ENCODE measurements at regions not wholly inside any gene's neighbourhood (a gene's known extent, or its start where the extent isn't known, plus 50 kb on each side); places are given as distances from the start of the nearest gene placed in this dataset.

DNA sequence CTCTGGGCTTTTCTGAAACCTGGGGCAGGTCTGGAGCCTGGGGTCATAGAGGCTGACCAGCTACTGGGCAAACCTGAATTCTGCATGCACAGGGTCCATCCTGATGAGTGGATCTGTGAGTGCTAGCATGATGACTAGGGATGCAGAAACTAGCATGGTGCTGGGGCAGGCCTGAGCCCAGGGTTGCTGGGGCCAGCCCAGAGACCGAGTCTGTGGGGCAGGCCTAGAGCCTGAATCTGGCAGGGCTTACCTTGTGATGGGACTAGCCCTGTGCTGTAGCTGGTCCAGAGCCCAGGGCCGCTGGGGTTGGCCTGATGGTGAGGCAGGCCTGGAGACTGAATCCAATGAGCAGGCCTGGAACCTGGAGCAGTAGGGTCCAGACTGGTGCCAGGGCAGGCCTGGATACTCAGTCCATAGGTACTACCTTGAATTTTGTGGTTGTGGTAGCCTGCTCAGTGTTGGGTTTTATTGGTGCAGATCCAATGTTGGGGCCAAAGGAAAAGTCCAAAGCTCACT lies 313.5 kb downstream of the TLR4 start:
- no peak overlapping the region for H3K27ac Mint-ChIP-seq
- H2AFZ ChIP-seq (replicated peaks): no peak overlapping the region
- no peak overlapping the region for H3K4me2 ChIP-seq
- no peaks in the 10 kb centered on the region for H3K36me3 Mint-ChIP-seq
- H3F3A ChIP-seq (ENCODE audit: low read depth): no peaks in the 10 kb centered on the region
- no peak for DNase-seq (ENCODE audit: low spot score)
- H3K9me3 ChIP-seq (ENCODE audit: low read depth): no peaks in the 10 kb centered on the region
- H3K27ac ChIP-seq: no peak overlapping the region
- no peaks in the 10 kb centered on the region for H3K36me3 ChIP-seq
- H3K4me3 Mint-ChIP-seq: no peak overlapping the region
- no peaks in the 10 kb centered on the region for H3K4me1 ChIP-seq
- H3K4me3 ChIP-seq: no peak overlapping the region
- no peaks in the 10 kb centered on the region for H3K4me1 Mint-ChIP-seq
- TF ChIP-seq EZH2 (IDR thresholded peaks at IDR 0.05) (no peak), EZH2phosphoT487 (IDR thresholded peaks at IDR 0.05) (no peak)
- TF ChIP-seq, protein P1, sequence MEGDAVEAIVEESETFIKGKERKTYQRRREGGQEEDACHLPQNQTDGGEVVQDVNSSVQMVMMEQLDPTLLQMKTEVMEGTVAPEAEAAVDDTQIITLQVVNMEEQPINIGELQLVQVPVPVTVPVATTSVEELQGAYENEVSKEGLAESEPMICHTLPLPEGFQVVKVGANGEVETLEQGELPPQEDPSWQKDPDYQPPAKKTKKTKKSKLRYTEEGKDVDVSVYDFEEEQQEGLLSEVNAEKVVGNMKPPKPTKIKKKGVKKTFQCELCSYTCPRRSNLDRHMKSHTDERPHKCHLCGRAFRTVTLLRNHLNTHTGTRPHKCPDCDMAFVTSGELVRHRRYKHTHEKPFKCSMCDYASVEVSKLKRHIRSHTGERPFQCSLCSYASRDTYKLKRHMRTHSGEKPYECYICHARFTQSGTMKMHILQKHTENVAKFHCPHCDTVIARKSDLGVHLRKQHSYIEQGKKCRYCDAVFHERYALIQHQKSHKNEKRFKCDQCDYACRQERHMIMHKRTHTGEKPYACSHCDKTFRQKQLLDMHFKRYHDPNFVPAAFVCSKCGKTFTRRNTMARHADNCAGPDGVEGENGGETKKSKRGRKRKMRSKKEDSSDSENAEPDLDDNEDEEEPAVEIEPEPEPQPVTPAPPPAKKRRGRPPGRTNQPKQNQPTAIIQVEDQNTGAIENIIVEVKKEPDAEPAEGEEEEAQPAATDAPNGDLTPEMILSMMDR (IDR thresholded peaks at IDR 0.05): no peak
- no peaks in the 10 kb centered on the region for H3K27me3 Mint-ChIP-seq (ENCODE audit: insufficient read depth, low read depth)
- peaks cover 2% of the 10 kb centered on the region for H3K9me3 Mint-ChIP-seq
- no peaks in the 10 kb centered on the region for H4K20me1 ChIP-seq (ENCODE audit: low read depth)
- H3K9ac ChIP-seq: no peak overlapping the region
- no peaks in the 10 kb centered on the region for H3K79me2 ChIP-seq (ENCODE audit: low read depth)
- no peaks in the 10 kb centered on the region for H3K27me3 ChIP-seq

DNA sequence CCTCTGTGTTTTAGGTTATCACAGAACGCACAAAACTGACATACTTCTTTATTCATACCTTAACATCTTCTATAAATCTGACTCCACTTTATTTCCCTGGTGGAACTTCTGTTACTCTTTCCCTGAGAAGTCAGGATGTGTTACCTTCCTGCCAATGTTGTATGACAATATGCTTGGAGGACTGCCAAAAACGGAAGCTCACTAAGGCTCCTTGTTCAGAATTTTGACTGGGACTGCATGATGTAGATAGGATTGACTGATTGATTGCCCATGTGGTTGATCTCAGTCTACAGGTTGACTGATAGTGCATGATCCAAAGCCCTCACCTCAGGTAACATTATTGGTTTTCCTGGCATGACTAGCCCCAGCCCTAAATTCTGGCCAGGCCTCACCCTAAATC lies 319.4 kb downstream of the TLR4 start:
- Histone ChIP-seq H3K4me2 (no peak overlapping the region), H3K4me1 (no peaks in the 10 kb centered on the region), H3K9ac (no peak overlapping the region), H3K9me3 (ENCODE audit: low read depth) (no peaks in the 10 kb centered on the region), H3K79me2 (ENCODE audit: low read depth) (no peaks in the 10 kb centered on the region), H3K27ac (no peak overlapping the region), H2AFZ (replicated peaks) (no peak overlapping the region), H3K27me3 (no peaks in the 10 kb centered on the region), H3K36me3 (no peaks in the 10 kb centered on the region), H3F3A (ENCODE audit: low read depth) (no peaks in the 10 kb centered on the region), H4K20me1 (ENCODE audit: low read depth) (no peaks in the 10 kb centered on the region), H3K4me3 (no peak overlapping the region)
- Mint-ChIP-seq H3K36me3 (no peaks in the 10 kb centered on the region), H3K9me3 (no peaks in the 10 kb centered on the region), H3K4me1 (no peaks in the 10 kb centered on the region), H3K4me3 (no peak overlapping the region), H3K27me3 (ENCODE audit: insufficient read depth, low read depth) (no peaks in the 10 kb centered on the region), H3K27ac (no peak overlapping the region)
- no peak for DNase-seq (ENCODE audit: low spot score)
- TF ChIP-seq EZH2 (IDR thresholded peaks at IDR 0.05) (no peak), EZH2phosphoT487 (IDR thresholded peaks at IDR 0.05) (no peak)
- TF ChIP-seq, protein P1 (IDR thresholded peaks at IDR 0.05): no peak

DNA sequence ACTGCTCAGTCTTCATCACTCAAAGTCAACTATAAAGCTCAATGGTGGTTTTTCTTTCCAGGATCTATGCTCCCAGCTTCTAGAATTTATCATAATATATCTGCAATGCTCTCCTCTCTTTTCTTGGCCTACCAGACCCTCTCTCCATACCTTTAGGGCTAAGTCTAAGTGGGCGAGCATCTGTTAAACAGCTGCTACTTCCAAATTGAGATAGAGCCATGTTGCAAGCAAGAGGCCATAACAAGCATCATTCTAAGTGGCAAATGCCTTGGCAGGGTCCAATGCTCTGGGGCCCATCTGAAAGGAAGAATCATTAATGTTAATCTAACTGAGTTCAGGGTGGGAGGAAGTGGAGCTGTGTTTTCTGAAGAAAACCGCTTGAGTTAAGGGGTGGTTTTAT lies 324.0 kb downstream of the TLR4 start:
- H3K27ac Mint-ChIP-seq: no peak overlapping the region
- no peaks in the 10 kb centered on the region for H3F3A ChIP-seq (ENCODE audit: low read depth)
- no peak overlapping the region for H2AFZ ChIP-seq (replicated peaks)
- H3K36me3 ChIP-seq: no peaks in the 10 kb centered on the region
- no peaks in the 10 kb centered on the region for H3K36me3 Mint-ChIP-seq
- no peaks in the 10 kb centered on the region for H3K4me1 ChIP-seq
- no peaks in the 10 kb centered on the region for H3K79me2 ChIP-seq (ENCODE audit: low read depth)
- H3K9me3 ChIP-seq (ENCODE audit: low read depth): no peaks in the 10 kb centered on the region
- no peaks in the 10 kb centered on the region for H4K20me1 ChIP-seq (ENCODE audit: low read depth)
- no peaks in the 10 kb centered on the region for H3K9me3 Mint-ChIP-seq
- no peaks in the 10 kb centered on the region for H3K27me3 Mint-ChIP-seq (ENCODE audit: insufficient read depth, low read depth)
- H3K9ac ChIP-seq: no peak overlapping the region
- H3K27ac ChIP-seq: no peak overlapping the region
- H3K4me1 Mint-ChIP-seq: no peaks in the 10 kb centered on the region
- TF ChIP-seq, protein P1 (IDR thresholded peaks at IDR 0.05): no peak
- TF ChIP-seq EZH2phosphoT487 (IDR thresholded peaks at IDR 0.05): no peak
- no peak for TF ChIP-seq EZH2 (IDR thresholded peaks at IDR 0.05)
- no peaks in the 10 kb centered on the region for H3K27me3 ChIP-seq
- no peak overlapping the region for H3K4me3 Mint-ChIP-seq
- H3K4me2 ChIP-seq: no peak overlapping the region
- no peak overlapping the region for H3K4me3 ChIP-seq
- no peak for DNase-seq (ENCODE audit: low spot score)
